Stimulated activated CD4-positive, alpha-beta T cell treated with anti-CD3 and anti-CD28 coated beads, Interleukin-12 subunit alpha, Interleukin-12 subunit beta, amount 100 ng/mL, for 4 hours (primary cell): ENCODE measurements at regions not wholly inside any gene's neighbourhood (a gene's known extent, or its start where the extent isn't known, plus 50 kb on each side); places are given as distances from the start of the nearest gene placed in this dataset.

Experiments
- DNase-seq: peaks from one replicate; pipeline ENCODE4 v3.0.0-alpha.2; 2020

DNA sequence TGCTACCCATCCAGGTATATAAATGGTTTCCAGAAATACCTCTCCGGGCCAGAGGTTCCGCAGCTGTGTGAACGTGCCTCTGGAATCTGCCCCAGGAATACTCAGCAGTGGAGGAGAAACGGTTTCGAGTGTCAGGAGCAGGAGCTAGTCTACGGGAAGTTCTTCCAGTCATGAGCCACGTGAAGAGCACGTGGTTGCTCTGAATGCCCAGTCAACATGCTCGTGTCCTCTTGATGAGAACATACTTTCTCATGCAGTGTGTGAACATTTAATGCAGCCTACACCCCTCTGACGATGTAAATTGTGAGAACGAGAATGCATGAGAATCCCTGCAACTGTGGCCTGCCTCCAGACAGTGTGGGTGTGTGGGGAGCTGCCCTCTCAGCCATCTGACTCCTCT lies 277.0 kb upstream of the SHH start:
- no peak for DNase-seq

DNA sequence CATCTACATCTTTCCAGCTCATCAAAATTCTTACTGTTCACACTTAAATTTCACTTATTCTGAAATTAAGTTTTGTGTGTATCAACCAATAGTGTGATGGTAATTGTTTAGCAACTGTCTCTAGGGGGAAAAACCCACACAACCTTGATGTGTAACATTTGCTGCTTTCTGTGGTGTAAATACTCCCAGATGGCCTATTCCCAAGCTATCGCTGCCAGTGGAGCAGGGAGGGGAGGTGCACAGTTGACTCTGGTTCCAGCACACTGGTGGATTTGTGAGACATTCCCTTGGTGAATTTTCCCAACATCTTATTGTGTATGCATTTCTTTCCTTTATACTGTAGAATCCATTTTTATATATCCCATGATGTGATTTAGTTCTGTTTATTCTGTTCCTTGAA lies 275.9 kb upstream of the SHH start:
- no peak for DNase-seq

DNA sequence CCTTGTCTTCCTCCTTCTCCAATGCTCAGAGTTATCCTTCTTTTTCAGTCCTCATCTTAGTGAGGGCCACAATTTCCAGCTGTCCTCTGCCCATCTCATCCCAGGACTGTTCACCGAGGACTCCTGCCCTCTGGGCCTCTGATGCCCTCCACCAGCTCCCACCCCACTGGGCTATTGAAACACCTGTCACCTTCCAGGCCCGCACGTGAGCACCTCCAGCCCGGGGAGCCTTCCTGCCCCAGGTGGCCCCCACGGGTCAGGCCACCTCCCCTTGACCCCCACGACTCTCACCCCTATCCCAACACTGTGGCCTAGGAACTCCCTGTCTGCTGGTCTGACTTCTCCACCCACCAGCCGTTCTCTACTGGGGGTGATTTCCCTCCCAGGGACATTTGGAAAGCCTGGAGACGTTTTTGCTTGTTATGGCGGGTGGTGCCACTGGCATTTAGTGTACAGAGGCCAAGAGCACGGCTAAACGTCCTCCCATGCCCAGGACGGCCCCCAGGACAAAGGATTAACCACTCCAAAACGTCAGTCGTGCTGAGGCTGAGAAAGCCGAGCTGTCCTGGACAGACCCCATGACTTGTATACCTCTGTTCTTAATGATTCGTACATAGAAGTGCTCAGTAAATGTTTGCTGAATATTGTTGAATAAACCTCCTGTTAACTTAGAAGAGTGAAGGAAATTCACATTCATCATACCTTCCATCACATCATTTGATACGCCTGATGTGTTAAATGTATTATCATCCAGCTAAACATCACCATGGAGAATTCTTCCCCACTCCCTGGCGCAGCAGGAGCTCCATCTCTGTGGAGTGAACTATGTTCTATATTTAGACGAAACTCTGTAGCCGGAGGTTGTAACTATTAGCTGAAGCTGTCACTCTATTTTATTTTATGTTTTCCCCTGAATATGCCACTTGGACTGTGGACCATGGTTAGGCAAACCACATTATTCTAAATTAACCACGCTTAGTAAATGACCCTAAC lies 270.1 kb upstream of the SHH start:
- no peak for DNase-seq

DNA sequence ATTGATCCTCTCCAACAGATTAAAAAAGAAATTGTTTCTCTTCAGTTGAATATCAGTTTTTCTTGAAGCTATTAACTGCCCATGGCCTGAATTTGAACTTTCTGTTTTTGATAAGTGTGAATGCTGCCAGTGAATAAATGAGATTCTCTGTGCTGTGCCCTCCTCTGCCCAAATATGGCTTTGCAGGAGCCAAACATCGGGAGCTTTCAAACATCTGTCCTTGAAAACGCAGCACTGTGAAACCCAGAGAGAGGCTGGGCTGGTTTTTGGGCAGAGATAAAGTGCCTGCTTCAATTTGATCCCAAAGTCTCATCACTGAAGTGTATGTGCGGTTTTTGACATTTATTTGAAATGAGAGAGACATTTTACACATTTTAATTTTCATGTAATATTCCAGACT lies 268.3 kb upstream of the SHH start:
- DNase-seq = no peak

GRCh38 chr7:156080046-156080445 lies 267.8 kb upstream of the SHH start:
- no peak for DNase-seq

- DNase-seq = no peak
Observed at GRCh38 chr7:156079156-156079555, 266.9 kb upstream of the SHH start.

DNA sequence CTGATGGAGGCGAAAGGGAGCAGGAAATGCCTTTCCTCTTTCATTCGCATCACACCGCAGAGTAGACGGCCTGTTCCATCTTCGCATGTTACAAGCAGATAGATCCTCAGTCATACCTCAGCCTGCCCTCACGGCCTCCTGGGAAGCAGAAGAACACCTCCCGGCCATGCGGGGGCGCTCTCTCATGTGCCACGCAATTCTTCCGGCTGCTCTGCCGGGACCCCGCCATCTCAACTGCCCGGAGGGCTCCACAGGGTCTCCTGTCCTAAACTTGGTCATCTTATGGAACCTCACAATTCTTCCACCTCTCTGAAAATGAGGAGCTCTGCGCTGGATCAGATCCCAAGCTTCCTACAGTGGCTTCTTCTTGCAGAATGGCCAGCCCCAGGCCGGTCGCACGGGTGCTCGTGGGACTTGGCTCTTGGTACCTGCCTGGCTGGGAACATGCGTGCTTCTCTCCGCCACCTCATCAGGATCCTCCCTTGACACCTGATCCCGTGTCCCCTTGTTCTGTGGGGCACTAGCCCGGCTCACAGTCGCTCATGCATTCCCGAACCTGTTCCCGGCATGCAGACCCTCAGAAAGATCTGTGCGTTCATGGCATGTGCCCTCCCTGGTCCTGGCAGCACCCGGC lies 262.8 kb upstream of the SHH start:
- DNase-seq = no peak

GRCh38 chr7:156074084-156074483 lies 261.8 kb upstream of the SHH start:
- DNase-seq = no peak

GRCh38 chr7:156073366-156074052 lies 261.2 kb upstream of the SHH start:
- DNase-seq = no peak

DNA sequence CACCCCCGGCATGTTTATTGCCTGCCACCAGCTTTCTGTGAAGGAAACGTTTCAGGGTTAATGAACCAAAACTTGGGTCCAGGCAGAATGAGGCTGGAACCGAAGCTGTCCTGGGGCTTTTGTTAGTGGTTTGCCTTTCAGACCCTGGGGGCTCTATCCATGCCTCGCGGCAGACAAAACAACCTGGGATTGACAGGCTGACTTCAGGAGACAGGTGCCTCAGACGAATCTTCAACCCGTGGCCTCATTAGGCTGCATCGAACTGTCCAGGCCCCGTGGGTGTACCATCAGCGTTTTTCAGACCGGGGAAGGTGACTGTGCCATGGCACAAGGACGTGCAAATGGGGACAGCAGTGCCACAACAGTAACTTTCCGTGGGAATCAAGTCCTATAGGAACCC lies 259.3 kb upstream of the SHH start:
- no peak for DNase-seq

DNA sequence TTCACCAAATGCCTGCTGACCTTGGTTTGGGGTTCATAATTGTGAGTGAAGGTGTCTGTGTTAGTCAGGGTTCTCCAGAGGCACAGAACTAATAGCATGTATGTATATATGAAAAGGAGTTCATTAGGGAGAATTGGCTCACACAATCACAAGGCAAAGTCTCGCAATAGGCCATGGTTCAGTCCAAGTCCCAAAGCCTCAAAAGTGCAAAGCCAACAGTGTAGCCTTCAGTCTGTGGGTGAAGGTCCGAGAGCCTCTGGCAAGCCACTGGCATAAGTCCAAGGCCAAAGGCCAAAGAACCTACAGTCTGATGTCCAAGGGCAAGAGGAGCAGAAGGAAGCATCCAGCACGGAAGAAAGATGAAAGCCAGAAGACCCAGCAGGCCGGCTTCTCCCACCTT lies 257.6 kb upstream of the SHH start:
- DNase-seq = no peak

DNA sequence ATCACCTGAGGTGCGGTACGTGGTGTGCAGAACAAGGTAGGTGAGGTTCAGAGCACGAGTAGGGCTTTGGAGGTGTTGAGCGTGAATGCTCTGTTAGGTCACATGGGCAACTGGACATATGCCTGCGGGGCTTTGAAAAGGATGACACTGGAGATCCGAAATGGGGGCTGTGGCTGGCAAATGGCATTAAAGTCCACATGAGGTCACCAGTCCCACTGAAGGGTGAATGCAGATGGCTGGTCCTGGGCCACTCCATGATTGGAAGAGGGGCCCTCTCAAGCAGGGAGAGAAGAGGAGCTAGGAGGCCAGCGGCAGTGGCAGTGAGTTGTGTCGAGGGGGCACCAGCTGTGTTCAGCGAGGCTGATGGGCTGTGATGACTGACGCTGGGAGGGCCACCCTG lies 254.9 kb upstream of the SHH start:
- DNase-seq = no peak

DNA sequence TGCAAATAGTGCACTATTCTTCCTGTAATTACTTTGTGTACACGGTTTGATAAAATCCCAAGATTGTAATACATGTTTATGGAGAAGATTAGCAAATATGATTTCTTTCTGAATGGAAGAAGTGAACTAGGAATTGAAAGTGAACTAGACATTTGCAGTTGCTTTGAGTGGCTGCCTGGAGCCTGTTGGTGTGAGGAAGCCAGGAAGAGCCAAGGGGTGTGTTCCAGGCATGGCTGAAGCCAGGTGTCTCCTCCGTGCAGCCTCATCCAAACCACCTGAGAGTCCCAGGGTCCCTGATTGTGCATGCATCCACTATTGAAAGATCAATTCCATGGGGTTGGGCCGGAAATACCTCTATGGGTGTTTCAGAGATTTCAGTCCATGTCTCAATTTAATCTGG lies 253.1 kb upstream of the SHH start:
- DNase-seq = no peak

GRCh38 chr7:156064971-156065386 lies 252.7 kb upstream of the SHH start:
- no peak for DNase-seq

GRCh38 chr7:156063241-156063810 lies 251.1 kb upstream of the SHH start:
- no peak for DNase-seq

DNA sequence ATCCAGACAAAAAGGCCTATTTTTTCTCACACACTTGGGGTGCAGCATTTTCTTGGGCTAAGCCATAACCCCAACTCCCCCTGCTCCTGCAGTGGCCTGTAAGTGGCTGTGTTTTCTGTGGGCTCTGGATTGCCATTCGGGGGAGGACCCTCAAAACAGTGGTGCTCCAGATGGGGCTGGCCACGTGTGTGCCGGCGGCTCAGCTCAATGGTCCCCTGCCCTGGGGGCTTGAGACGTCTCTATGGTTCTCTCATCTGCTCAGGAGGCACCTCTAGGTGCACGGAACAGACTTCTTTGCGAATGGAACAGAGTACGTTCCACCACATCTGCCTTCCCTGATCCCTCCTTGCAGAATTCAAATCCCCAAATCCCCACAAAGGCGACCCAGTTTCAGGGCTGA lies 250.0 kb upstream of the SHH start:
- DNase-seq = no peak

- DNase-seq = no peak
Observed at GRCh38 chr7:156061689-156062255, 249.5 kb upstream of the SHH start.

- DNase-seq = no peak
Observed at GRCh38 chr7:156060925-156061324, 248.7 kb upstream of the SHH start.

- no peak for DNase-seq
Observed at GRCh38 chr7:156059369-156059768, 247.1 kb upstream of the SHH start.

DNA sequence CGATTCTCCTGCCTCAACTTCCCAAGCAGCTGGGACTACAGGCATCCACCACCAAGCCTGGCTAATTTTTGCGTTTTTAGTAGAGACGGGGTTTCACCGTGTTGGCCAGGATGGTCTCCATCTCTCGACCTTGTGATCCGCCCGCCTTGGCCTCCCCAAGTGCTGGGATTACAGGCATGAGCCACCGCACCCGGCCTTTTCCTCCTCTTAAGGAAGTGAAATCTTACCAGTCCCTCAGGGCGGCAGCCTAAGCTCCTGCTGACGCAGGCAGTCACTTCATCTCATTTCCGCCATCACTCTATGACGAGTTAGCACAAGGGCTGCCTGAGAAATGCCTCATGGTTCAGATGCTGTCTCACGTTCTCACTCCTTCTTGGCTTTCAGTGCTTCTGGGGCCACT lies 246.0 kb upstream of the SHH start:
- no peak for DNase-seq

DNA sequence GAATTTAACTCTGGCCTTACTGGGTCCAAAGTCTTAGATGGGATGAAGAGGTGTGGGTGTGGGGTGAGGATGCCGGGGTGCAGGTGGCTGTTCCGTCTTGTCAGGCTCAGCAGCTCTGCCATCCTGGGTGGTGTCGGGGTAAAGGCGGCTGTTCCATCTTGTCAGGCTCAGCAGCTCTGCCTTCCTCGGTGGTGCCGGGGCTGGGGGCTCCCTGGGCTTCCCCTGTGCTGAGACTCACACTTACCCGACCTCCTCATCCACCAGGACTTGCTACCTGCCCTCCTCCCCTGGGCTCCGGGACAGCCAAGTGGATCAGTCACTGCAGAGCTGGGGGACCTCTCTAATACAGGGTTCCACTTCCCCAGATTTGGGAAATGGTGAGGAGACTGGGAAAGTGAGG lies 244.3 kb upstream of the SHH start:
- no peak for DNase-seq

- no peak for DNase-seq
Observed at GRCh38 chr7:156055206-156055822, 243.1 kb upstream of the SHH start.

DNA sequence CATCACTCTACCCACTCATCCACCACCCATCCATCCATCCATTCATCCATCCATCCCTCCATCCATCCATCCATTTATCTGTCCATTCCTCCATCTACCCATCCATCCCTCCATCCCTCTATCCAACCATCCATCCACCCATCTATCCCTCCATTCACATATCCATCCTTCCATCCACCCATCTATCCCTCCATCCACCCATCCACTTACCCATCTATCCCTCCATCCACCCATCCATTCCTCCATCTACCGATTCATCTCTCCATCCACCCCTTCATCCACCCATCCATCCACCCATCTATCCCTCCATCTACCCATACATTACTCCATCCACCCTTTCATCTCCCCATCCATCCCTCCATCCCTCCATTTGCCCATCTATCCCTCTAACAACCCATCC lies 239.6 kb upstream of the SHH start:
- DNase-seq = no peak
